ENCODE measurements at regions not wholly inside any gene's neighbourhood (a gene's known extent, or its start where the extent isn't known, plus 50 kb on each side); places are given as distances from the start of the nearest gene placed in this dataset.
"Not testable (repeated sequence)": the region's sequence is repeated elsewhere in the genome, so short reads cannot be mapped to it uniquely, and the experiment has no call there.

GRCh38 chr16:48022496-48022895 is 133.3 kb downstream of the ABCC12 start:
- no peaks in the 10 kb centered on the region for H3K36me3 ChIP-seq (ENCODE audit: insufficient read depth, low read length)
- no peak overlapping the region for H3K4me2 ChIP-seq (ENCODE audit: low read depth, low read length, poor library complexity, severe bottlenecking)
- H3K4me3 ChIP-seq (ENCODE audit: low read length, poor library complexity, severe bottlenecking) = no peak overlapping the region
- H3K9ac ChIP-seq (ENCODE audit: low read depth, low read length, poor library complexity, severe bottlenecking) = no peak overlapping the region
- no peaks in the 10 kb centered on the region for H3K9me2 ChIP-seq (replicated peaks; ENCODE audit: low read depth, low read length)
- H3K9me3 ChIP-seq (ENCODE audit: insufficient read depth, low read depth, low read length) = no peaks in the 10 kb centered on the region
- no peak overlapping the region for H2AFZ ChIP-seq (ENCODE audit: low read length)
- H3K27me3 ChIP-seq (ENCODE audit: insufficient read depth, low read length, poor library complexity, severe bottlenecking) = no peaks in the 10 kb centered on the region
- no peaks in the 10 kb centered on the region for H3K4me1 ChIP-seq (ENCODE audit: insufficient read depth, low read length, poor library complexity, severe bottlenecking)
- no peaks in the 10 kb centered on the region for H3F3A ChIP-seq (ENCODE audit: low read depth)
- H3K79me2 ChIP-seq (ENCODE audit: insufficient read depth, low read length) = no peaks in the 10 kb centered on the region
- H4K20me1 ChIP-seq (ENCODE audit: insufficient read depth, low read length, poor library complexity, severe bottlenecking) = no peaks in the 10 kb centered on the region
- TF ChIP-seq, protein P1, sequence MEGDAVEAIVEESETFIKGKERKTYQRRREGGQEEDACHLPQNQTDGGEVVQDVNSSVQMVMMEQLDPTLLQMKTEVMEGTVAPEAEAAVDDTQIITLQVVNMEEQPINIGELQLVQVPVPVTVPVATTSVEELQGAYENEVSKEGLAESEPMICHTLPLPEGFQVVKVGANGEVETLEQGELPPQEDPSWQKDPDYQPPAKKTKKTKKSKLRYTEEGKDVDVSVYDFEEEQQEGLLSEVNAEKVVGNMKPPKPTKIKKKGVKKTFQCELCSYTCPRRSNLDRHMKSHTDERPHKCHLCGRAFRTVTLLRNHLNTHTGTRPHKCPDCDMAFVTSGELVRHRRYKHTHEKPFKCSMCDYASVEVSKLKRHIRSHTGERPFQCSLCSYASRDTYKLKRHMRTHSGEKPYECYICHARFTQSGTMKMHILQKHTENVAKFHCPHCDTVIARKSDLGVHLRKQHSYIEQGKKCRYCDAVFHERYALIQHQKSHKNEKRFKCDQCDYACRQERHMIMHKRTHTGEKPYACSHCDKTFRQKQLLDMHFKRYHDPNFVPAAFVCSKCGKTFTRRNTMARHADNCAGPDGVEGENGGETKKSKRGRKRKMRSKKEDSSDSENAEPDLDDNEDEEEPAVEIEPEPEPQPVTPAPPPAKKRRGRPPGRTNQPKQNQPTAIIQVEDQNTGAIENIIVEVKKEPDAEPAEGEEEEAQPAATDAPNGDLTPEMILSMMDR (conservative IDR thresholded peaks at IDR 0.05; ENCODE audit: low read length) = no peak
- no peak for TF ChIP-seq EZH2phosphoT487 (IDR thresholded peaks at IDR 0.05; ENCODE audit: borderline replicate concordance)

GRCh38 chr16:48020617-48021016 is 135.2 kb downstream of the ABCC12 start:
- not testable (repeated sequence) for H3K9me2 ChIP-seq (replicated peaks; ENCODE audit: low read depth, low read length); H3K4me2 ChIP-seq (ENCODE audit: low read depth, low read length, poor library complexity, severe bottlenecking); H3K9ac ChIP-seq (ENCODE audit: low read depth, low read length, poor library complexity, severe bottlenecking); H3K4me1 ChIP-seq (ENCODE audit: insufficient read depth, low read length, poor library complexity, severe bottlenecking); H2AFZ ChIP-seq (ENCODE audit: low read length); H3K9me3 ChIP-seq (ENCODE audit: insufficient read depth, low read depth, low read length); H3K36me3 ChIP-seq (ENCODE audit: insufficient read depth, low read length); H3K4me3 ChIP-seq (ENCODE audit: low read length, poor library complexity, severe bottlenecking); H3K27me3 ChIP-seq (ENCODE audit: insufficient read depth, low read length, poor library complexity, severe bottlenecking); H4K20me1 ChIP-seq (ENCODE audit: insufficient read depth, low read length, poor library complexity, severe bottlenecking); H3K79me2 ChIP-seq (ENCODE audit: insufficient read depth, low read length); H3F3A ChIP-seq (ENCODE audit: low read depth)

DNA sequence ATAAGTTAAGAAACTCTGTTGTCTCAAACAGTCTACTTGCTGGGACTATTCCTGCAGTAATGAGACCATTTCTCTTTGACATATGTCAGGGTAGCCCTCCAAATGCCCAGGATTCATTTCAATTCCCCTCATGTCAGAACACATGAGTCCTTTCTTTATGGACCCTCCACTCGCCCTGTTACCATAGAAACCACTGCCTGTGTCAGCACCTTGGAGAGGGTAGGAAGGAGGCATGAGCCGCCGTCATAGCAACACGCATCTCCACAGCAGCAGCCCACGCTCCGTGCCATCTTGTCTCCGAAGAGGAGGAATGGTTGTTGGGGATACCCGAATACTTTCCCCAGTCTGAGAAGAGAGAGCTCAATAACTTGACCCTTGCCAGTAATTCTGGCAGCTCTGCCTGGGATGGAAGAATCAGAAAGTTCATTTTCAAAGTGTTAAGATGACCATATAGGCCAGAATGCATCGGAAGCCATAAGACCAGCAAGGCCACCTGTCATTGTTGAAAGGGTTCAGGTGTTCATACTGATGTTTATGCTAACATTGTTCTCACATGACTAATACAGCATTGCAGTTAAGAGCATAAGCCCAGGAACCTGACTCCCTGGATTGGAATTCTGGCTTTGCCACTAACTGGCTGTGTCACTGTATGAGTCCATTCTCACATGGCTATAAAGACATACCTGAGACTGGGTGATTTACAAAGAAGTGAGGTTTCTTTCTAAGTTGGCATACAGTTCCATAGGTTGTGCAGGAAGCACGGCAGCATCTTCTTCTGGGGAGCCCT is 141.3 kb downstream of the ABCC12 start:
- no peaks in the 10 kb centered on the region for H3K9me2 ChIP-seq (replicated peaks; ENCODE audit: low read depth, low read length)
- H3K27me3 ChIP-seq (ENCODE audit: insufficient read depth, low read length, poor library complexity, severe bottlenecking) = no peaks in the 10 kb centered on the region
- H3K79me2 ChIP-seq (ENCODE audit: insufficient read depth, low read length) = no peaks in the 10 kb centered on the region

More for the DNA sequence above, 141.3 kb downstream of the ABCC12 start:
- Histone ChIP-seq H3K36me3 (ENCODE audit: insufficient read depth, low read length) (no peaks in the 10 kb centered on the region), H4K20me1 (ENCODE audit: insufficient read depth, low read length, poor library complexity, severe bottlenecking) (no peaks in the 10 kb centered on the region), H3K4me2 (ENCODE audit: low read depth, low read length, poor library complexity, severe bottlenecking) (no peak overlapping the region), H3K4me3 (ENCODE audit: low read length, poor library complexity, severe bottlenecking) (no peak overlapping the region), H3F3A (ENCODE audit: low read depth) (no peaks in the 10 kb centered on the region), H3K4me1 (ENCODE audit: insufficient read depth, low read length, poor library complexity, severe bottlenecking) (no peaks in the 10 kb centered on the region), H3K9ac (ENCODE audit: low read depth, low read length, poor library complexity, severe bottlenecking) (no peak overlapping the region), H3K9me3 (ENCODE audit: insufficient read depth, low read depth, low read length) (no peaks in the 10 kb centered on the region), H2AFZ (ENCODE audit: low read length) (no peak overlapping the region)
- TF ChIP-seq, protein P1 (conservative IDR thresholded peaks at IDR 0.05; ENCODE audit: low read length) = no peak
- no peak for TF ChIP-seq EZH2phosphoT487 (IDR thresholded peaks at IDR 0.05; ENCODE audit: borderline replicate concordance)

Measured in Loucy (cell line).